ENCODE measurements at regions not wholly inside any gene's neighbourhood (a gene's known extent, or its start where the extent isn't known, plus 50 kb on each side); places are given as distances from the start of the nearest gene placed in this dataset.

DNA sequence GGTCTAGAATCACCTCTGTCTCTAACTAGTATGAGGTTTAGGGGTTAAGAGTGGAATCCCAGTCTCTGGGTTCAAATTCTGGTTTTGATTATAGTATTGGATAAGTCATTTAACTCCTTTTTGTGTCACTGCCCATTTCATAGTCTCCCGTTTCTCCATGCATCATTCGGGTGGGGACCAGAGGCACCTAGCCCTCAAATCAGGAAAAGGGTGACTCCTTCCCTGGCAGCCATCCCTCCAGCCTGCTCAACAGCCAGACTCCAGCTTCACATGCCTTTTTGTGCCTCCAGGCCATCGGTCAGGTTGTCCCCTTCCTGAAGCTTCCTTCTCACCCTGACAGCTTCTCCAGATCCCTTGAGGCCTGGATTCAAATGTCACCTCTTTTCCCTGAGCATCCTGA, 139.8 kb downstream of the DHX35 start:
- peaks cover 17% of the 10 kb centered on the region for H3K9me3 Mint-ChIP-seq
- TF ChIP-seq EZH2 (IDR thresholded peaks at IDR 0.05; ENCODE audit: low read depth, unreplicated experiment) (no peak), NANOG (IDR thresholded peaks at IDR 0.05; ENCODE audit: borderline replicate concordance) (no peak), ZNF331 (CRISPR knock-in tag; IDR thresholded peaks at IDR 0.05; ENCODE audit: low read depth) (no peak), STAT1 (IDR thresholded peaks at IDR 0.05; ENCODE audit: unreplicated experiment) (no peak), EZH2phosphoT487 (IDR thresholded peaks at IDR 0.05; ENCODE audit: unreplicated experiment) (no peak), POLR2AphosphoS5 (IDR thresholded peaks at IDR 0.05; ENCODE audit: low read depth) (no peak), CREB1 (CRISPR knock-in tag; IDR thresholded peaks at IDR 0.05; ENCODE audit: low read depth) (no peak), JUNB (IDR thresholded peaks at IDR 0.05; ENCODE audit: unreplicated experiment) (no peak)
- TF ChIP-seq, protein P1, sequence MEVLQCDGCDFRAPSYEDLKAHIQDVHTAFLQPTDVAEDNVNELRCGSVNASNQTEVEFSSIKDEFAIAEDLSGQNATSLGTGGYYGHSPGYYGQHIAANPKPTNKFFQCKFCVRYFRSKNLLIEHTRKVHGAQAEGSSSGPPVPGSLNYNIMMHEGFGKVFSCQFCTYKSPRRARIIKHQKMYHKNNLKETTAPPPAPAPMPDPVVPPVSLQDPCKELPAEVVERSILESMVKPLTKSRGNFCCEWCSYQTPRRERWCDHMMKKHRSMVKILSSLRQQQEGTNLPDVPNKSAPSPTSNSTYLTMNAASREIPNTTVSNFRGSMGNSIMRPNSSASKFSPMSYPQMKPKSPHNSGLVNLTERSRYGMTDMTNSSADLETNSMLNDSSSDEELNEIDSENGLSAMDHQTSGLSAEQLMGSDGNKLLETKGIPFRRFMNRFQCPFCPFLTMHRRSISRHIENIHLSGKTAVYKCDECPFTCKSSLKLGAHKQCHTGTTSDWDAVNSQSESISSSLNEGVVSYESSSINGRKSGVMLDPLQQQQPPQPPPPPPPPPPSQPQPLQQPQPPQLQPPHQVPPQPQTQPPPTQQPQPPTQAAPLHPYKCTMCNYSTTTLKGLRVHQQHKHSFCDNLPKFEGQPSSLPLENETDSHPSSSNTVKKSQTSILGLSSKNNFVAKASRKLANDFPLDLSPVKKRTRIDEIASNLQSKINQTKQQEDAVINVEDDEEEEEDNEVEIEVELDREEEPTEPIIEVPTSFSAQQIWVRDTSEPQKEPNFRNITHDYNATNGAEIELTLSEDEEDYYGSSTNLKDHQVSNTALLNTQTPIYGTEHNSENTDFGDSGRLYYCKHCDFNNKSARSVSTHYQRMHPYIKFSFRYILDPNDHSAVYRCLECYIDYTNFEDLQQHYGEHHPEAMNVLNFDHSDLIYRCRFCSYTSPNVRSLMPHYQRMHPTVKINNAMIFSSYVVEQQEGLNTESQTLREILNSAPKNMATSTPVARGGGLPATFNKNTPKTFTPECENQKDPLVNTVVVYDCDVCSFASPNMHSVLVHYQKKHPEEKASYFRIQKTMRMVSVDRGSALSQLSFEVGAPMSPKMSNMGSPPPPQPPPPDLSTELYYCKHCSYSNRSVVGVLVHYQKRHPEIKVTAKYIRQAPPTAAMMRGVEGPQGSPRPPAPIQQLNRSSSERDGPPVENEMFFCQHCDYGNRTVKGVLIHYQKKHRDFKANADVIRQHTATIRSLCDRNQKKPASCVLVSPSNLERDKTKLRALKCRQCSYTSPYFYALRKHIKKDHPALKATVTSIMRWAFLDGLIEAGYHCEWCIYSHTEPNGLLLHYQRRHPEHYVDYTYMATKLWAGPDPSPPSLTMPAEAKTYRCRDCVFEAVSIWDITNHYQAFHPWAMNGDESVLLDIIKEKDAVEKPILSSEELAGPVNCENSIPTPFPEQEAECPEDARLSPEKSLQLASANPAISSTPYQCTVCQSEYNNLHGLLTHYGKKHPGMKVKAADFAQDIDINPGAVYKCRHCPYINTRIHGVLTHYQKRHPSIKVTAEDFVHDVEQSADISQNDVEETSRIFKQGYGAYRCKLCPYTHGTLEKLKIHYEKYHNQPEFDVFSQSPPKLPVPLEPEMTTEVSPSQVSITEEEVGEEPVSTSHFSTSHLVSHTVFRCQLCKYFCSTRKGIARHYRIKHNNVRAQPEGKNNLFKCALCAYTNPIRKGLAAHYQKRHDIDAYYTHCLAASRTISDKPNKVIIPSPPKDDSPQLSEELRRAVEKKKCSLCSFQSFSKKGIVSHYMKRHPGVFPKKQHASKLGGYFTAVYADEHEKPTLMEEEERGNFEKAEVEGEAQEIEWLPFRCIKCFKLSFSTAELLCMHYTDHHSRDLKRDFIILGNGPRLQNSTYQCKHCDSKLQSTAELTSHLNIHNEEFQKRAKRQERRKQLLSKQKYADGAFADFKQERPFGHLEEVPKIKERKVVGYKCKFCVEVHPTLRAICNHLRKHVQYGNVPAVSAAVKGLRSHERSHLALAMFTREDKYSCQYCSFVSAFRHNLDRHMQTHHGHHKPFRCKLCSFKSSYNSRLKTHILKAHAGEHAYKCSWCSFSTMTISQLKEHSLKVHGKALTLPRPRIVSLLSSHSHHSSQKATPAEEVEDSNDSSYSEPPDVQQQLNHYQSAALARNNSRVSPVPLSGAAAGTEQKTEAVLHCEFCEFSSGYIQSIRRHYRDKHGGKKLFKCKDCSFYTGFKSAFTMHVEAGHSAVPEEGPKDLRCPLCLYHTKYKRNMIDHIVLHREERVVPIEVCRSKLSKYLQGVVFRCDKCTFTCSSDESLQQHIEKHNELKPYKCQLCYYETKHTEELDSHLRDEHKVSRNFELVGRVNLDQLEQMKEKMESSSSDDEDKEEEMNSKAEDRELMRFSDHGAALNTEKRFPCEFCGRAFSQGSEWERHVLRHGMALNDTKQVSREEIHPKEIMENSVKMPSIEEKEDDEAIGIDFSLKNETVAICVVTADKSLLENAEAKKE (CRISPR knock-in tag; IDR thresholded peaks at IDR 0.05): no peak
- TF ChIP-seq, protein P2, sequence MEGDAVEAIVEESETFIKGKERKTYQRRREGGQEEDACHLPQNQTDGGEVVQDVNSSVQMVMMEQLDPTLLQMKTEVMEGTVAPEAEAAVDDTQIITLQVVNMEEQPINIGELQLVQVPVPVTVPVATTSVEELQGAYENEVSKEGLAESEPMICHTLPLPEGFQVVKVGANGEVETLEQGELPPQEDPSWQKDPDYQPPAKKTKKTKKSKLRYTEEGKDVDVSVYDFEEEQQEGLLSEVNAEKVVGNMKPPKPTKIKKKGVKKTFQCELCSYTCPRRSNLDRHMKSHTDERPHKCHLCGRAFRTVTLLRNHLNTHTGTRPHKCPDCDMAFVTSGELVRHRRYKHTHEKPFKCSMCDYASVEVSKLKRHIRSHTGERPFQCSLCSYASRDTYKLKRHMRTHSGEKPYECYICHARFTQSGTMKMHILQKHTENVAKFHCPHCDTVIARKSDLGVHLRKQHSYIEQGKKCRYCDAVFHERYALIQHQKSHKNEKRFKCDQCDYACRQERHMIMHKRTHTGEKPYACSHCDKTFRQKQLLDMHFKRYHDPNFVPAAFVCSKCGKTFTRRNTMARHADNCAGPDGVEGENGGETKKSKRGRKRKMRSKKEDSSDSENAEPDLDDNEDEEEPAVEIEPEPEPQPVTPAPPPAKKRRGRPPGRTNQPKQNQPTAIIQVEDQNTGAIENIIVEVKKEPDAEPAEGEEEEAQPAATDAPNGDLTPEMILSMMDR (conservative IDR thresholded peaks at IDR 0.05; ENCODE audit: low read depth in 2 of 2): no peak
- TF ChIP-seq, protein P3, sequence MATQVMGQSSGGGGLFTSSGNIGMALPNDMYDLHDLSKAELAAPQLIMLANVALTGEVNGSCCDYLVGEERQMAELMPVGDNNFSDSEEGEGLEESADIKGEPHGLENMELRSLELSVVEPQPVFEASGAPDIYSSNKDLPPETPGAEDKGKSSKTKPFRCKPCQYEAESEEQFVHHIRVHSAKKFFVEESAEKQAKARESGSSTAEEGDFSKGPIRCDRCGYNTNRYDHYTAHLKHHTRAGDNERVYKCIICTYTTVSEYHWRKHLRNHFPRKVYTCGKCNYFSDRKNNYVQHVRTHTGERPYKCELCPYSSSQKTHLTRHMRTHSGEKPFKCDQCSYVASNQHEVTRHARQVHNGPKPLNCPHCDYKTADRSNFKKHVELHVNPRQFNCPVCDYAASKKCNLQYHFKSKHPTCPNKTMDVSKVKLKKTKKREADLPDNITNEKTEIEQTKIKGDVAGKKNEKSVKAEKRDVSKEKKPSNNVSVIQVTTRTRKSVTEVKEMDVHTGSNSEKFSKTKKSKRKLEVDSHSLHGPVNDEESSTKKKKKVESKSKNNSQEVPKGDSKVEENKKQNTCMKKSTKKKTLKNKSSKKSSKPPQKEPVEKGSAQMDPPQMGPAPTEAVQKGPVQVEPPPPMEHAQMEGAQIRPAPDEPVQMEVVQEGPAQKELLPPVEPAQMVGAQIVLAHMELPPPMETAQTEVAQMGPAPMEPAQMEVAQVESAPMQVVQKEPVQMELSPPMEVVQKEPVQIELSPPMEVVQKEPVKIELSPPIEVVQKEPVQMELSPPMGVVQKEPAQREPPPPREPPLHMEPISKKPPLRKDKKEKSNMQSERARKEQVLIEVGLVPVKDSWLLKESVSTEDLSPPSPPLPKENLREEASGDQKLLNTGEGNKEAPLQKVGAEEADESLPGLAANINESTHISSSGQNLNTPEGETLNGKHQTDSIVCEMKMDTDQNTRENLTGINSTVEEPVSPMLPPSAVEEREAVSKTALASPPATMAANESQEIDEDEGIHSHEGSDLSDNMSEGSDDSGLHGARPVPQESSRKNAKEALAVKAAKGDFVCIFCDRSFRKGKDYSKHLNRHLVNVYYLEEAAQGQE (IDR thresholded peaks at IDR 0.05; ENCODE audit: unreplicated experiment): no peak
- TF ChIP-seq, protein P4, sequence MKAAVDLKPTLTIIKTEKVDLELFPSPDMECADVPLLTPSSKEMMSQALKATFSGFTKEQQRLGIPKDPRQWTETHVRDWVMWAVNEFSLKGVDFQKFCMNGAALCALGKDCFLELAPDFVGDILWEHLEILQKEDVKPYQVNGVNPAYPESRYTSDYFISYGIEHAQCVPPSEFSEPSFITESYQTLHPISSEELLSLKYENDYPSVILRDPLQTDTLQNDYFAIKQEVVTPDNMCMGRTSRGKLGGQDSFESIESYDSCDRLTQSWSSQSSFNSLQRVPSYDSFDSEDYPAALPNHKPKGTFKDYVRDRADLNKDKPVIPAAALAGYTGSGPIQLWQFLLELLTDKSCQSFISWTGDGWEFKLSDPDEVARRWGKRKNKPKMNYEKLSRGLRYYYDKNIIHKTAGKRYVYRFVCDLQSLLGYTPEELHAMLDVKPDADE (IDR thresholded peaks at IDR 0.05): no peak

More for the DNA sequence above, 139.8 kb downstream of the DHX35 start:
- Mint-ChIP-seq H3K27me3 (ENCODE audit: insufficient read depth, low read depth, poor library complexity) (peaks cover 8% of the 10 kb centered on the region), H3K36me3 (ENCODE audit: low read depth) (peaks cover 6% of the 10 kb centered on the region; the same call in 1 of the 3 replicates), H3K4me3 (no peak overlapping the region), H3K4me1 (0 out of 3 replicates have a peak, but pooled peaks cover 2% of the 10 kb centered on the region), H3K27ac (no peak overlapping the region)
- Histone ChIP-seq H3K27ac (ENCODE audit: low read depth) (no peak overlapping the region), H3K27me3 (ENCODE audit: insufficient read depth) (no peaks in the 10 kb centered on the region), H3K9me2 (ENCODE audit: insufficient read depth) (peaks cover 10% of the 10 kb centered on the region; the same call in 1 of the 2 replicates), H3K36me3 (ENCODE audit: insufficient read depth) (no peaks in the 10 kb centered on the region), H4K20me1 (replicated peaks; ENCODE audit: insufficient read depth) (no peaks in the 10 kb centered on the region), H3K4me3 (no peak overlapping the region), H3F3A (replicated peaks; ENCODE audit: low read depth) (no peaks in the 10 kb centered on the region), H3K4me1 (ENCODE audit: insufficient read depth) (no peaks in the 10 kb centered on the region), H2AFZ (no peak overlapping the region), H3K4me2 (no peak overlapping the region), H3K79me2 (replicated peaks; ENCODE audit: insufficient read depth) (no peaks in the 10 kb centered on the region)
- DNase-seq (ENCODE audit: low spot score) (no peak), ATAC-seq (no peak)
